ENCODE measurements at regions not wholly inside any gene's neighbourhood (a gene's known extent, or its start where the extent isn't known, plus 50 kb on each side); places are given as distances from the start of the nearest gene placed in this dataset.

GRCh38 chr16:17529982-17530760 lies 59.4 kb upstream of the XYLT1 start:
- DNase-seq = peak; percentile 5

- no peak for DNase-seq
These were observed 56.5 kb upstream of the XYLT1 start for GRCh38 chr16:17526956-17527937.

GRCh38 chr16:17524656-17525055 lies 53.9 kb upstream of the XYLT1 start:
- DNase-seq = no peak

GRCh38 chr16:17520561-17520960 lies 49.8 kb upstream of the XYLT1 start:
- DNase-seq = no peak

All from stimulated activated CD4-positive, alpha-beta T cell treated with anti-CD3 and anti-CD28 coated beads, Interleukin-1b, Interleukin-23, amount 100 ng/mL, for 48 hours (primary cell).